Endothelial cell of umbilical vein (primary cell): ENCODE measurements at regions not wholly inside any gene's neighbourhood (a gene's known extent, or its start where the extent isn't known, plus 50 kb on each side); places are given as distances from the start of the nearest gene placed in this dataset.

ENCODE experiments used
- BruUV-seq: library from RNA; stranded (reverse); fragments of 400-500 nt; replicated peaks from 2 replicates; lab custom pipeline; 2021; lab: Mats Ljungman, UMichigan
- CTCF ChIA-PET: fragments of 300-600, 350-600 bp; sonication (Branson Sonifier 250); formaldehyde crosslinking; loops from one replicate; lab custom pipeline; 2021; ENCODE audit warnings: antibody characterized with exemption, inconsistent platforms; lab: Charles Lee
- POLR2A ChIA-PET: fragments of 300-600, 350-600 bp; sonication (Branson Sonifier 250); formaldehyde crosslinking; loops from one replicate; lab custom pipeline; 2021; ENCODE audit warnings: antibody characterized with exemption, inconsistent platforms; lab: Charles Lee
- DNase-seq: peaks from one replicate; pipeline ENCODE4 v3.0.0-alpha.2; 2011; ENCODE audit warnings: low read depth, low spot score
- FAIRE-seq: peaks from 2 replicates; lab custom pipeline; 2011; peaks lifted over from hg19 to GRCh38; lab: Jason Lieb, UNC
- H2AFZ ChIP-seq: 2 replicates; pipeline ENCODE4 v1.6.0; 2012; ENCODE audit warnings: low read depth, low read length, control low read depth, inconsistent platforms
- H3K27ac ChIP-seq: 2 replicates; pipeline ENCODE4 v1.5.1; 2011; ENCODE audit warnings: low read depth, mild to moderate bottlenecking, control low read depth, low read length, moderate library complexity; ENCODE audit not compliant: insufficient read depth
- H3K27me3 ChIP-seq, 2 experiments: 2 replicates each; pipeline versions ENCODE4 v1.6.0 to v1.6.1; 2011; ENCODE audit warnings: low read length in 2 of 2, mixed read lengths in 1 of 2; ENCODE audit not compliant: control insufficient read depth in 2 of 2, insufficient read depth in 2 of 2
- H3K36me3 ChIP-seq, 2 experiments: 2 replicates in 1 of 2; 3 replicates in 1 of 2; pipeline ENCODE4 v1.5.1; 2011; ENCODE audit warnings: low read length in 2 of 2, mild to moderate bottlenecking in 1 of 2, moderate library complexity in 1 of 2; ENCODE audit not compliant: control insufficient read depth in 2 of 2, insufficient read depth in 2 of 2; ENCODE audit errors: extremely low read depth in 1 of 2
- H3K4me1 ChIP-seq: 3 replicates; pipeline ENCODE4 v1.5.1; 2011; ENCODE audit warnings: mild to moderate bottlenecking, low read length; ENCODE audit not compliant: control insufficient read depth, insufficient read depth; ENCODE audit errors: extremely low read depth
- H3K4me2 ChIP-seq: 2 replicates; pipeline ENCODE4 v1.6.1; 2011; ENCODE audit warnings: low read length, control low read depth, mixed read lengths; ENCODE audit not compliant: insufficient read depth
- H3K4me3 ChIP-seq, 3 experiments: fragments of 200-600 bp in 1 of 3; sonication (generic), shearing (Covaris generic) in 1 of 3; replicated peaks in 1 of 3; 2 replicates each; pipeline ENCODE4 v1.5.1; 2011 to 2016; ENCODE audit warnings: control low read depth in 3 of 3, low read length in 3 of 3, mild to moderate bottlenecking in 2 of 3, inconsistent platforms in 1 of 3, low read depth in 1 of 3, moderate library complexity in 1 of 3; ENCODE audit not compliant: insufficient read depth in 1 of 3
- H3K79me2 ChIP-seq: 2 replicates; pipeline ENCODE4 v1.6.0; 2012; ENCODE audit warnings: low read length, inconsistent platforms; ENCODE audit not compliant: control insufficient read depth, insufficient read depth
- H3K9ac ChIP-seq: replicated peaks from 2 replicates; pipeline ENCODE3; 2011; ENCODE audit warnings: low read length, control low read depth; ENCODE audit not compliant: insufficient read depth; ENCODE audit errors: extremely low read depth
- H3K9me1 ChIP-seq: replicated peaks from 3 replicates; pipeline ENCODE4 v1.6.0; 2011; ENCODE audit warnings: mild to moderate bottlenecking, low read length; ENCODE audit not compliant: control insufficient read depth, insufficient read depth; ENCODE audit errors: extremely low read depth
- H3K9me3 ChIP-seq: replicated peaks from 2 replicates; pipeline ENCODE4 v1.5.1; 2012; ENCODE audit warnings: low read length, inconsistent platforms; ENCODE audit not compliant: control insufficient read depth, insufficient read depth
- H4K20me1 ChIP-seq: replicated peaks from 2 replicates; pipeline ENCODE3; 2011; ENCODE audit warnings: mild to moderate bottlenecking, low read length; ENCODE audit not compliant: control insufficient read depth, insufficient read depth; ENCODE audit errors: extremely low read depth
- EZH2 ChIP-seq: IDR thresholded peaks from 2 replicates; pipeline ENCODE4 v1.6.1; 2012; ENCODE audit warnings: borderline replicate concordance, low read depth, mild to moderate bottlenecking, moderate library complexity, low read length, inconsistent platforms; ENCODE audit not compliant: severe bottlenecking
- FOS ChIP-seq: IDR thresholded peaks from 2 replicates; pipeline ENCODE4 v1.6.1; 2011; ENCODE audit warnings: mild to moderate bottlenecking, low read length, moderate library complexity, borderline replicate concordance; ENCODE audit not compliant: insufficient read depth
- GATA2 ChIP-seq: IDR thresholded peaks from 2 replicates; pipeline ENCODE4 v1.7.0; 2011; ENCODE audit warnings: low read depth, mild to moderate bottlenecking, moderate library complexity, mixed read lengths, low read length; ENCODE audit not compliant: insufficient read length, insufficient read depth
- JUN ChIP-seq: IDR thresholded peaks from 2 replicates; pipeline ENCODE4 v1.6.1; 2011; ENCODE audit warnings: borderline replicate concordance, low read depth; ENCODE audit not compliant: insufficient read length, insufficient read depth
- MYC ChIP-seq: IDR thresholded peaks from one replicate; pipeline ENCODE4 v1.6.1; 2011; ENCODE audit warnings: mild to moderate bottlenecking, low read depth, low read length
- POLR2A ChIP-seq: IDR thresholded peaks from 2 replicates; pipeline ENCODE4 v1.6.1; 2012; ENCODE audit warnings: low read depth, mild to moderate bottlenecking, control low read depth, low read length
- POLR2AphosphoS5 ChIP-seq: IDR thresholded peaks from 2 replicates; pipeline ENCODE4 v1.6.1; 2012; ENCODE audit warnings: low read depth, mild to moderate bottlenecking, control low read depth, low read length, moderate library complexity; ENCODE audit not compliant: insufficient read depth
- dilution Hi-C: fragments of 300-500 bp; cut with MboI; formaldehyde crosslinking; loops from one replicate; pipeline ENCODE4 v1.15.0; 2019; ENCODE audit warnings: low sequenced_read_pairs; ENCODE audit not compliant: extremely low pct_ligation_motif_present
- intact Hi-C: fragments of 100-400 bp; cut with micrococcal nuclease; formaldehyde crosslinking; loops from one replicate; pipeline ENCODE4 v1.10.0; 2022
- TF ChIP-seq, protein P1 (sequence below): IDR thresholded peaks from 2 replicates; pipeline ENCODE4 v1.6.1; 2011; ENCODE audit not compliant: insufficient read depth, insufficient read length
- TF ChIP-seq, protein P2 (sequence below), 2 donors: IDR thresholded peaks; 1 replicate in 1 of 2; 2 replicates in 1 of 2; pipeline ENCODE4 v1.5.1; 2011; ENCODE audit warnings: low read length in 2 of 2, mild to moderate bottlenecking in 2 of 2, moderate library complexity in 2 of 2, control low read depth in 1 of 2, inconsistent platforms in 1 of 2, low read depth in 1 of 2; ENCODE audit not compliant: insufficient read depth in 1 of 2; ENCODE audit errors: extremely low read depth in 1 of 2

DNA sequence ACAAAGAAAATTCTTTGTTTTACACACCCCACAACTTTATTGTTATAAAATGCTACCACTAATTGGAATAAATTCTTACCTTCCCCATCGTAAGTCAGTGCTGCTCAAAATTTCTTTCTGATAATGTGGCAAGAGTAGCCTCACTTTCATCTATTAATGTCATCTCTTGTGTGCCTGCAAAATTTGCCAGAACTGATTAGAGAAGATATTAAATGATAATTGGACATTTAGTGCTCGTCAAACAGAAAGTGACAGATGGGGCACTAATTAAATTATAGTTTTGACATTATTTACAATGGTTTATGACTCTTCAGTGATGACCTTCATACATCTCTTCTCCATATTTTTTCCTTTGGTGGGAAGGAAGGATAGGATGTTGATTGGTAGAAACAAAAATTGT, 690.9 kb downstream of the NXPH1 start:
- Histone ChIP-seq H3K79me2 (no peaks in the 10 kb centered on the region), H3K9me3 (peaks cover 4% of the 10 kb centered on the region), H3K9ac (no peak overlapping the region), H4K20me1 (no peaks in the 10 kb centered on the region), H3K36me3 (no peaks in the 10 kb centered on the region), H3K9me1 (no peaks in the 10 kb centered on the region), H3K4me1 (no peaks in the 10 kb centered on the region), H3K27me3 (no peaks in the 10 kb centered on the region), H3K27ac (no peak overlapping the region), H3K4me2 (no peak overlapping the region), H3K4me3 (no peak overlapping the region), H2AFZ (no peak overlapping the region)
- intact Hi-C loops (no loop called here), dilution Hi-C loops (no loop called here)
- FAIRE-seq (no peak), DNase-seq (no peak)
- BruUV-seq, result no TSS peak
- ChIA-PET CTCF (no interaction called here), POLR2A (no interaction called here)
- TF ChIP-seq EZH2 (no peak), MYC (no peak), GATA2 (no peak), JUN (no peak), FOS (no peak), POLR2A (no peak), POLR2AphosphoS5 (no peak)
- TF ChIP-seq, protein P1, sequence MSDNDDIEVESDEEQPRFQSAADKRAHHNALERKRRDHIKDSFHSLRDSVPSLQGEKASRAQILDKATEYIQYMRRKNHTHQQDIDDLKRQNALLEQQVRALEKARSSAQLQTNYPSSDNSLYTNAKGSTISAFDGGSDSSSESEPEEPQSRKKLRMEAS, result no peak
- TF ChIP-seq, protein P2, sequence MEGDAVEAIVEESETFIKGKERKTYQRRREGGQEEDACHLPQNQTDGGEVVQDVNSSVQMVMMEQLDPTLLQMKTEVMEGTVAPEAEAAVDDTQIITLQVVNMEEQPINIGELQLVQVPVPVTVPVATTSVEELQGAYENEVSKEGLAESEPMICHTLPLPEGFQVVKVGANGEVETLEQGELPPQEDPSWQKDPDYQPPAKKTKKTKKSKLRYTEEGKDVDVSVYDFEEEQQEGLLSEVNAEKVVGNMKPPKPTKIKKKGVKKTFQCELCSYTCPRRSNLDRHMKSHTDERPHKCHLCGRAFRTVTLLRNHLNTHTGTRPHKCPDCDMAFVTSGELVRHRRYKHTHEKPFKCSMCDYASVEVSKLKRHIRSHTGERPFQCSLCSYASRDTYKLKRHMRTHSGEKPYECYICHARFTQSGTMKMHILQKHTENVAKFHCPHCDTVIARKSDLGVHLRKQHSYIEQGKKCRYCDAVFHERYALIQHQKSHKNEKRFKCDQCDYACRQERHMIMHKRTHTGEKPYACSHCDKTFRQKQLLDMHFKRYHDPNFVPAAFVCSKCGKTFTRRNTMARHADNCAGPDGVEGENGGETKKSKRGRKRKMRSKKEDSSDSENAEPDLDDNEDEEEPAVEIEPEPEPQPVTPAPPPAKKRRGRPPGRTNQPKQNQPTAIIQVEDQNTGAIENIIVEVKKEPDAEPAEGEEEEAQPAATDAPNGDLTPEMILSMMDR (IDR thresholded peaks at IDR 0.05; ENCODE audit: extremely low read depth in 1 of 2, insufficient read depth in 1 of 2, low read depth in 1 of 2, low read length in 2 of 2), result no peak
